ENCODE measurements at regions not wholly inside any gene's neighbourhood (a gene's known extent, or its start where the extent isn't known, plus 50 kb on each side); places are given as distances from the start of the nearest gene placed in this dataset.
"Not testable (repeated sequence)": the region's sequence is repeated elsewhere in the genome, so short reads cannot be mapped to it uniquely, and the experiment has no call there.

DNA sequence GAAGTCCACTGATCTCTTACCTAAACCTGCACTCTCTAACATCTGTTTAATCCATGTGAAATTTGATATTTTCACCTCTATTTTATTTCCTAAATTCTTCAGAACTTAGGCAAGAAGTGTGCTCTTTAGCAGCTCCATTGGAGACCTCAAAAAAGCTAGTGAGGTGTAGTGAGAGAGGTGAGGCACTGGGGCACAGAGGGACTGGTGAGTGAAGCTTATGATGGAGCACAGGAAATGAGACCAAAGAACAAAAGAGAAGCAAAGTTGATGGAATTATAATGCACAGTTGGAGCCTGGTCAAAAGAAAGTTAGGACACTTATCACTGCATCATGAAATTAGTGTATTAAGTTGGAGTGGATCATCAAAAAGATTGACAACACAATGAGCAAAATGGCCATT lies 1050.7 kb upstream of the NRXN1 start:
- no peak for DNase-seq

DNA sequence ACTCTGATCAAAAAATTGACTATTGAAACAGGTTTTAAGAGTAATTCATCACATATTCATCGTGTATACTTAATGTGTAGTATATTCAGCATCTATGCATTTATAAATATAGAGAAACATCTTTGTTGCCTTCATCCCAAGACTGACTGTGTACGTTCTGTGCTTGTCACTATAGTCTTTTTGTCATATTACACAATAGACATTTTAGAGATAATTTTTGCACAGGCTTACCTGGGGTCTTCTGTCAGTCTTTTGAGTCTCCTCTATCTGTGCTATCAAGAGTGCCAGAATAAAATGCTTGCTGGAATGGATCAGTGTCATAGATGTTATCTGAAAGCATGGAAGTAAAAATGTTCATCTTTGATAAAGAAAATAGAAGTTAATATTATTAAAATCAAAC lies 1047.7 kb upstream of the NRXN1 start:
- DNase-seq: no peak

DNA sequence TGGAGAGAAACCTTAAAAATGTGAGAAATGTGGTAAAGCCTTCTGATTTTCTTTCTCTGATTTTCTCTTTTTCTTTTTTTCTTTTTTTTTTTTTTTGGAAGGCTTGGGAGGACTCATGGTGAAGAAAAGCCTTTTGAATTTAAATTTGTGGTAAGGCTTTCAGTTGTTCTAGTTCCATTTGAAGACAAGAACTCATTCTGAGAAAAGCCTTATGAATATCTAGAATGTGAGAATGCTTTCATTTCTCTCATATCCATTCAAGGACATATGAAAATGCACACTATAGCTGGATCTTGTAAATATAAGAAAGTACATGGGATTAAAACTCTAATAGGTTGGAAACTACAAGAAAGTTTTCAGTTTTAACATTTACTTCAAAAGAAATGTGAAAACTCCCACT lies 1045.2 kb upstream of the NRXN1 start:
- DNase-seq: no peak

GRCh38 chr2:52074130-52074719 lies 1042.3 kb upstream of the NRXN1 start:
- no peak for DNase-seq

DNA sequence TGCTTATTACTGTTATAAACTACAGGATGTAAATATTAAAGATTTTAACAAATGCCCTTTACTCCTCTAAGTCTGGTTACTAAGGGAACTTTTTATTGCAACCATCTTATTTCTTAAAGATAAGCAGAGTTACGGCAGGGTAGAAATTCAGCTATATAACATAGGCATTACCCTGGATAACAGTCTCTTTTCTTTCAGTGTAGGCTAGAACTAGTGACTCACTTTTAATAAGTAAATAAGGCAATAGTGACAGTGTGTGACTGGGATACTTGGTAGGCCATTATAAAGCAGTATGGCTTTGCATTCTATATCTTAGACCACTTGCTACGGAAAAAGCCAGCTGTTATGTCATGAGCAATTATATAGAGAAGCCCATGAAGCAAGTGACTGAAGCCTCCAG lies 1041.0 kb upstream of the NRXN1 start:
- no peak for DNase-seq

- DNase-seq: no peak
These were observed 1038.7 kb upstream of the NRXN1 start for GRCh38 chr2:52070665-52071064.

- no peak for DNase-seq
These were observed 1032.3 kb upstream of the NRXN1 start for GRCh38 chr2:52064234-52064633.

DNA sequence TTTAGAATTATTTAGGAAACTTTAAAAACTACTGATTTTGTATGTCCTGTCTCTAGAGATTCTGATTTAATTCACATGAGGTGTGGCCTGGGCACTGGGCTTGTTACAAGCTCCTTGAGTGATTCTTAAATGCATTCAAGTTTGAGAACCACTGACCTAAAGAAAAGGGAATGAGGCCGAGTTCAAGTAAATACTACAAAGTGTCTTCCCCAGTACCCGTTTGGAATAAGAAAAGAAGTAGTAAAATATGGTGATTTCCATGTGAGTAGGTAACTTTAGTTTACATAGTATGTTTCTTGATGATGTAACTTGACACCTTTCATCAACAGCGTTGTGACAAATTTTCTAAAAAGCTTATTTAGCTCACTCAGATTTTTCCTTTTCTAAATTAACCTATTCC lies 1022.9 kb upstream of the NRXN1 start:
- DNase-seq: no peak

DNA sequence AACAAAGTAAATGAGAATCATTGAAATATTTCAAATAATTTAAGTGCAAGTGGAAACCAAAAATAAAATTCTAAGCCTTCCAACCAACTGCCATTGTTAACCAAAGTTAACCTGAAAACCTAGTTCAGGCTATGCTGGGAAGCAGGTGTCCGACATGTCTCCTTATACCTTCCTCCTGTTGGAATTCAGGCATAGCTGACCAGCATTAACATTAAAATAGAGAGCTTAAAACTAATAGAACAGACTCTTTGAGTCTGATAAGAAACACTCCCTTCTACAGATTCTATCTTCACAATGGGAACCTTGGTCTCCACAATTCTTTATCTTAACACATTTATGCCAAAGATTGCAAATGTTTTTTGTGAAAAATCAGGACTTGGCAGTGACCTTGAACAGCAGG lies 1004.9 kb upstream of the NRXN1 start:
- no peak for DNase-seq

GRCh38 chr2:52036024-52036423 lies 1004.1 kb upstream of the NRXN1 start:
- no peak for DNase-seq

DNA sequence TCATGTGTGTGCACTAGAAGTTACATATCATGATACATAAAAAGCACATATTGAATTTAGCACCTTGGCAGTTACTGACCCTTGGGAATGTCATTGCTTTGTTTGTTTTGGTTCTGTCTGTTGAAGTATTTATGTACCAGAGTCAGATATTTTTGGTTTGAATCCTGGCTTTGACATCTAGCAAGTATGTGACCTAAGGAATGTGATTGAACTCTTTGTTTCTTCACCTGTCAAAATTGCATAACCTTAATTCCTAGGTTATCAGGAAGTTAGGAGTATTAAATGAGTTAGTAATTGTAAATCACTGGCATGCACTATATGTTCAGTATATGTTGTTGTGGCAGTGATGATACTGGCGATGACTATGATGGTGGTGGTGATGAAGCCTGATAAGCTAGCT lies 1003.5 kb upstream of the NRXN1 start:
- no peak for DNase-seq

- no peak for DNase-seq
These were observed 1002.8 kb upstream of the NRXN1 start for GRCh38 chr2:52034706-52035105.

DNA sequence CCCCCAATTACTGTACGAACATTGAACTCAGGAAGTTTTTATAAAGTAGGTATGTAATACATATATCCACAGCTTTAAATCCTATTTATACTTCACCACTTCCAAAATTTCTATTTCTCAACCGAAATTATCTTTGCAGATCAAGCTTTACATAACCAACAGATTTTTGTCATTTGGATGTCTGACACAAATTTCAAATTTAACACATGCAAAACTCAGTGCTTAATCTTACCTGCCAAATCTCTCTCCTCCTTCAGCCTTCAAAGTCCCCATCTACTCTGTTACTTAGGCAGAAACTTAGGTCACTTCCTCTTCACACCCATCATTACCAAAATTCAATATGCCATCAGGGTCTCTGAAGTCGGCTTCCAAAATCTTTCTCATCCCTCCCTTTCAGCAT lies 990.1 kb upstream of the NRXN1 start:
- DNase-seq: no peak

GRCh38 chr2:52017646-52018235 lies 985.8 kb upstream of the NRXN1 start:
- no peak for DNase-seq

DNA sequence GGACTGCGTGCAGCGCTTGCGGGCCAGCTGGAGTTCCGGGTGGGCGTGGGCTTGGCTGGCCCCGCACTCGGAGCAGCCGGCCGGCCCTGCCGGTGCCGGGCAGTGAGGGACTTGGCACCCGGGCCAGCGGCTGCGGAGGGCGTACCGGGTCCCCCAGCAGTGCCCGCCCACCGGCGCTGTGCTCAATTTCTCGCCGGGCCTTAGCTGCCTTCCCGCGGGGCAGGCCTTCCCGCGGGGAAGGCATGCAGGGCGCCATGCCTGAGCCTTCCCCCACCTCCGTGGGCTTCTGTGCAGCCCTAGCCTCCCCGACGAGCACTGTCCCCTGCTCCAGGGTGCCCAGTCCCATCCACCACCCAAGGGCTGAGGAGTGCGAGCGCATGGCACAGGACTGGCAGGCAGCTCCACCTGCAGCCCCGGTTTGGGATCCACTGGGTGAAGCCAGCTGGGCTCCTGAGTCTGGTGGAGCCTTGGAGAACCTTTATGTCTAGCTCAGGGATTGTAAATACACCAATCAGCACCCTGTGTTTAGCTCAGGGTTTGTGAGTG lies 975.0 kb upstream of the NRXN1 start:
- not testable (repeated sequence) for DNase-seq

GRCh38 chr2:52000151-52000855 lies 968.4 kb upstream of the NRXN1 start:
- DNase-seq: no peak

DNA sequence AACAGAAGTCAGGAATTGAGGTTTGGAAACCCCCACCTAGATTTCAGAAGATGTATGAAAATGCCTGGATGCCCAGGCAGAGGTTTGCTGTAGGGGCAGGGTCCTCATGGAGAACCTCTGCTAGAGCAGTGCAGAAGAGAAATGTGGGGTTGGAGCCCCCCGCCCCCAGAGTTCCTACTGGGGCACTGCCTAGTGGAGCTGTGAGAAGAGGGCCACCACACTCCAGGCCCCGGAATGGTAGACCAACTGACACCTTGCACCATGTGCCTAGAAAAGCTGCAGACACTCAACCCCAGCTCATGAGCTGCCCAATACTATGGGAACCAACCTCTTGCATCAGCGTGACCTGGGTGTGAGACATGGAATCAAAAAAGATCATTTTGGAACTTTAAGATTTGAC lies 967.0 kb upstream of the NRXN1 start:
- no peak for DNase-seq

DNA sequence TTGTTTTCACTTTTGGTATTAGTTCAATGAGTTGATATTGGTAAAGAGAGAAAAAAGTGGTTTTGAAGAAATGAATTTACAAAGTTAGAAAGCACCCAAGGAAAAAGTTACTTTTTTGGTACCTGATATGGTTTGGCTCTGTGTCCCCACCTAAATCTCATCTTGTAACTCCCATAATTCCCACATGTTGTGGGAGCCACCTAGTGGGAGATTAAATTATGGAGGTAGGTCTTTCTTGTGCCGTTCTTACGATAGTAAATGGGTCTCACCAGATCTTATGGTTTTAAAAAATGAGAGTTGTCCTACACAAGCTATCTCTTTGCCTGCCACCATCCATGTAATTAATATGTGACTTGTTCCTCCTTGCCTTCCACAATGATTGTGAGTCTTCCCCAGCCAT lies 965.6 kb upstream of the NRXN1 start:
- no peak for DNase-seq

DNA sequence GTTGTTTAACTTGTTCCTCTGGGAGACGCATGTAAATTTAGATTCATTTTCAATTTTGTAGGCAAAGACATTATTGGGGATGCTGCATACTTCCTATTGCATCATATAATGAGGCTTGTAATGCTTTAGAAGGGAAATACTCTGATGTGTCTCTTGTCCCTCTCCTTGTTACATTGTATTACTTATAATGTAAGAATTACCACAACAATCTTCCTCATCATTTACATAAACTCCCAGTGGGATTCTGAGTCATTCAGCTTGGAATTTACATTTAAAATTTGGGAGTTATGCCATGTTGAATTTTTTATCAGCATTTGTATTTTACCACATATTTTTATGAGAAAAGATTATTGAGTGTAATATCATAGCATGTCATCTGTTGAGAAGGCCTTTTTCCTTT lies 963.4 kb upstream of the NRXN1 start:
- DNase-seq: no peak

DNA sequence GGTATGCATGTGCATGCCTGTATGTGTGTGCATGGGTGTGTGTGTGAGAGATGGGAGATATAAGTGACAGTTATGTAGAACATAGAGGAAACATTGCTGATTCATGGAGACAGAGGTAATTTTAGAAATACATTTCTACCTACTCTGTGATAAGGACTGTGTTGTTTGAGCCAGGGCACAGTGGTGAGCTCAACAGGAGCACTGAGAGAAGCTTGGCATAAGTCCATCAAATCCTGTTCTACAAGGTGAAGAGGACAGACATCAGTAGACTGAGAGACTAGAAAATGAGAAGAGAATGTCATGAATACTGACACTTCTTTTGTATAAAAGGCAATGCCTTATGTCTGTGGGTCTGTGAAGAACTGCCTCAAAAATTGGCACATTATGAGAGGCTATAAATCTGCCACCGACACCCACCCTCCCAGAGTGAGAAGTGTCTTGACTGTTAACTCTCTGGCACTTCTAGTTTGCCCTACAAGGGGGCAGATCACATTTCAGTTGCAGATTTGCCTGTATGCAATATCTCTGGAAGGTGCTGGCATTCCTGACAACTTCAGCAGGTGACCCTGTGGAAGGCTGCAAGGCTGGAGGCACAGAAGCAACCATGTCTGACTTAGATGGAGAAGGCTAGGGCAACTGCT lies 962.3 kb upstream of the NRXN1 start:
- DNase-seq: no peak

DNA sequence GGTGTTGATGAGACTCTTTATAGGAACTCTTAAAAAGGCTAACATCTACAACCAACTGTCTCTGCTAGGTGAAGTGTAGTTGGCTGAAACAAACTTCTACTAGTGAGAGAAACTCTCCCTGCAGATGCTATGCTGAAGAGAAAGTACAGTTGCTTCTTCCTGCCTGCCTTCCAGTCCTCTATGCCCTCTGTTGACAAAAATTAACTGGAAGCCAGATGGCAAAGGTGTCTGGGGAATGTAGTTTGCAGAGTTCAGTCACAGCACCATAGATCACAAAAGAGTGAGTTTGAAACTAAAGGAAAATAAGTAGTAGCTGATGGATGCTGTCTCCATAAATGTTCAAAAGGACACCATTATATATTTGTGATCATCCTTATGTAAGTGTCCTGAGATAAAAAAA lies 958.8 kb upstream of the NRXN1 start:
- no peak for DNase-seq

- no peak for DNase-seq
These were observed 954.2 kb upstream of the NRXN1 start for GRCh38 chr2:51986101-51986500.

GRCh38 chr2:51981783-51982182 lies 949.9 kb upstream of the NRXN1 start:
- DNase-seq: no peak

DNA sequence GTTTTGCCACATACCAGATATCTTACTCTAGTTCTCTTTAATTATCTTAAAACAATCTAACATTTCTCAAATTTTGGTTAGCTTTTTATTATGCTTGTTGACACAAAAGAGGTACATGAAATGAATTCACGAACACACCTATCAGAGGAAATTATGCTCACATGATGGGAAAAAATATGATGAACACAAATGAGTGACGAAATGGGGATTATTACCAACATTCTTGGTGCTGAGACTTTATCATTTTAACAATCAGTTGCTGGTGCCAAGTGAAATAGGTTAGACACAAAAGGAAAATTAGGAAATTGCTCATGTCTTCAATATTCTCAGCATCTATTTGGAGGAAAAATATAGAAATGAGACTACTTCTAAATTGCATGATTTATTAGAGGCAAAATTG lies 944.7 kb upstream of the NRXN1 start:
- no peak for DNase-seq

All from GDM1 (cell line).